ENCODE measurements at regions not wholly inside any gene's neighbourhood (a gene's known extent, or its start where the extent isn't known, plus 50 kb on each side); places are given as distances from the start of the nearest gene placed in this dataset.

- TF ChIP-seq CTCF (IDR thresholded peaks at IDR 0.05) (no peak), POLR2A (IDR thresholded peaks at IDR 0.05) (no peak)
- Histone ChIP-seq H3K36me3 (no peaks in the 10 kb centered on the region), H3K4me1 (no peaks in the 10 kb centered on the region), H3K9me3 (no peaks in the 10 kb centered on the region), H3K27me3 (no peaks in the 10 kb centered on the region), H3K27ac (no peak overlapping the region), H3K4me3 (no peak overlapping the region)
- no peak for DNase-seq
Measured at GRCh38 chr4:73679836-73680235, 59.6 kb upstream of the RASSF6 start.

- no peaks in the 10 kb centered on the region for H3K9me3 ChIP-seq
- no peak overlapping the region for H3K4me3 ChIP-seq
- no peaks in the 10 kb centered on the region for H3K36me3 ChIP-seq
- no peak overlapping the region for H3K27ac ChIP-seq
- TF ChIP-seq POLR2A (IDR thresholded peaks at IDR 0.05) (no peak), CTCF (IDR thresholded peaks at IDR 0.05) (no peak)
- H3K27me3 ChIP-seq, result no peaks in the 10 kb centered on the region
- H3K4me1 ChIP-seq, result no peaks in the 10 kb centered on the region
- DNase-seq, result no peak
Measured at GRCh38 chr4:73681776-73682175, 58.6 kb upstream of the CXCL8 start.

GRCh38 chr4:73682508-73682907 is 57.9 kb upstream of the CXCL8 start:
- Histone ChIP-seq H3K4me3 (no peak overlapping the region), H3K27ac (no peak overlapping the region), H3K4me1 (no peaks in the 10 kb centered on the region), H3K27me3 (no peaks in the 10 kb centered on the region), H3K9me3 (no peaks in the 10 kb centered on the region), H3K36me3 (no peaks in the 10 kb centered on the region)
- TF ChIP-seq CTCF (IDR thresholded peaks at IDR 0.05) (no peak), POLR2A (IDR thresholded peaks at IDR 0.05) (no peak)
- DNase-seq, result no peak

- Histone ChIP-seq H3K4me3 (no peak overlapping the region), H3K27me3 (no peaks in the 10 kb centered on the region), H3K9me3 (no peaks in the 10 kb centered on the region), H3K4me1 (no peaks in the 10 kb centered on the region), H3K27ac (no peak overlapping the region), H3K36me3 (no peaks in the 10 kb centered on the region)
- TF ChIP-seq POLR2A (IDR thresholded peaks at IDR 0.05), result no peak
- no peak for TF ChIP-seq CTCF (IDR thresholded peaks at IDR 0.05)
- no peak for DNase-seq
Measured at GRCh38 chr4:73683033-73683432, 57.3 kb upstream of the CXCL8 start.

DNA sequence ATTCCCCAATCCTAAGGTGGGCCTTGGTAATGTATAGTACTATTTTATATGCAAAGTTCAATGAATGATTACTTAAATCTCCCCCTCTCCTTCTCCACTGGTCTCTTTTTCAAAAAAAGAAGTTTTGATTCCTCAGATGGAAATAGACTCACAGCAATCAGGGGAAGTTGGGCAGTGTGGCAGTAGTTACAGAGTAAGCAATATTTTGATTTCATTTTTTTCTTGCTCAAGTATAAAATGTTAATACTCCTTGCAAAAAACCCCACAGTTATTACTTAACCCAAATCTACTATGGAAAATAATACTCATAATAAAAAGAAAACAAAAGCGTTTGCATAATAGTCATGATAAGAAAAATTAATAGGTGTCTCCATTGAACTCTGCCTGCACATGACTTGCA is 56.9 kb upstream of the CXCL8 start:
- TF ChIP-seq CTCF (IDR thresholded peaks at IDR 0.05), result no peak
- TF ChIP-seq POLR2A (IDR thresholded peaks at IDR 0.05), result no peak
- Histone ChIP-seq H3K9me3 (no peaks in the 10 kb centered on the region), H3K27ac (no peak overlapping the region), H3K27me3 (no peaks in the 10 kb centered on the region), H3K36me3 (no peaks in the 10 kb centered on the region), H3K4me3 (no peak overlapping the region), H3K4me1 (no peaks in the 10 kb centered on the region)
- no peak for DNase-seq

DNA sequence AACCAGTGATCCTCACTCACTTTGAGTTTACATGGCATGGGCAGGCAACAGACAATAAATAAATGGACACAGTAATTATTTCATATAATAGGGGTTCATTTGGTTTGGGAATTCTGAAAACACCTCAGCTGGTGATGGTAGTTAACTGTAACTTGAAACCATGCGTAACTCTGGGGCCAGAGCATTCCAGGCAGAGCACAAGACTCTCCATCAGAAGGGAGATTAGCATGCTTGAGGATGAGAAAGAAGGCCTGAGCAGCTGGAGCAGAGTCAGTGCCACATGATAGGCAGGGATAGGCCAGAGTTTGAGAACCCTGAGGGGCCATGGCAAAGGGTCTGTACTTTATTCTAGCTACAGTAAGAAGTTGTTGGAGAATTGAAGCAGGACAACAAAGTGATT is 56.3 kb upstream of the CXCL8 start:
- no peak overlapping the region for H3K4me3 ChIP-seq
- no peaks in the 10 kb centered on the region for H3K4me1 ChIP-seq
- H3K9me3 ChIP-seq, result no peaks in the 10 kb centered on the region
- H3K27ac ChIP-seq, result no peak overlapping the region
- TF ChIP-seq CTCF (IDR thresholded peaks at IDR 0.05), result no peak
- TF ChIP-seq POLR2A (IDR thresholded peaks at IDR 0.05), result no peak
- no peak for DNase-seq
- H3K36me3 ChIP-seq, result no peaks in the 10 kb centered on the region
- H3K27me3 ChIP-seq, result no peaks in the 10 kb centered on the region

Measured in Peyer's patch (tissue), 4 donors.